ENCODE measurements at regions not wholly inside any gene's neighbourhood (a gene's known extent, or its start where the extent isn't known, plus 50 kb on each side); places are given as distances from the start of the nearest gene placed in this dataset.

GRCh38 chr9:81532251-81532650 lies 157.1 kb downstream of the TLE1 start:
- ChIA-PET POLR2A (no interaction called here), CTCF (interaction anchor here (3.7 kb wide), 1 partner anchor 9 kb away, joined by 21 read pairs; no protein-coding TSS in a partner anchor)
- H3K4me3 ChIP-seq (ENCODE audit: low read depth, low read length), result no peak overlapping the region
- TF ChIP-seq, protein P1, sequence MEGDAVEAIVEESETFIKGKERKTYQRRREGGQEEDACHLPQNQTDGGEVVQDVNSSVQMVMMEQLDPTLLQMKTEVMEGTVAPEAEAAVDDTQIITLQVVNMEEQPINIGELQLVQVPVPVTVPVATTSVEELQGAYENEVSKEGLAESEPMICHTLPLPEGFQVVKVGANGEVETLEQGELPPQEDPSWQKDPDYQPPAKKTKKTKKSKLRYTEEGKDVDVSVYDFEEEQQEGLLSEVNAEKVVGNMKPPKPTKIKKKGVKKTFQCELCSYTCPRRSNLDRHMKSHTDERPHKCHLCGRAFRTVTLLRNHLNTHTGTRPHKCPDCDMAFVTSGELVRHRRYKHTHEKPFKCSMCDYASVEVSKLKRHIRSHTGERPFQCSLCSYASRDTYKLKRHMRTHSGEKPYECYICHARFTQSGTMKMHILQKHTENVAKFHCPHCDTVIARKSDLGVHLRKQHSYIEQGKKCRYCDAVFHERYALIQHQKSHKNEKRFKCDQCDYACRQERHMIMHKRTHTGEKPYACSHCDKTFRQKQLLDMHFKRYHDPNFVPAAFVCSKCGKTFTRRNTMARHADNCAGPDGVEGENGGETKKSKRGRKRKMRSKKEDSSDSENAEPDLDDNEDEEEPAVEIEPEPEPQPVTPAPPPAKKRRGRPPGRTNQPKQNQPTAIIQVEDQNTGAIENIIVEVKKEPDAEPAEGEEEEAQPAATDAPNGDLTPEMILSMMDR (IDR thresholded peaks at IDR 0.05; ENCODE audit: insufficient read depth, low read length, missing control alignments), result no peak
- no peak for DNase-seq (ENCODE audit: low read depth, low spot score)

- ChIA-PET CTCF (interaction anchor here (0.6 to 3.7 kb wide), 3 partner anchors 8 to 37 kb away, joined by 4 to 21 read pairs (median 4); no protein-coding TSS in a partner anchor), POLR2A (interaction anchor here (0.6 kb wide), 1 partner anchor 1796 kb away, joined by 3 read pairs; no protein-coding TSS in a partner anchor)
- H3K4me3 ChIP-seq (ENCODE audit: low read depth, low read length), result no peak overlapping the region
- DNase-seq (ENCODE audit: low read depth, low spot score), result no peak
- TF ChIP-seq, protein P1 (IDR thresholded peaks at IDR 0.05; ENCODE audit: insufficient read depth, low read length, missing control alignments), result no peak
Observed at GRCh38 chr9:81531511-81531910, 157.8 kb downstream of the TLE1 start.

- no peak overlapping the region for H3K4me3 ChIP-seq (ENCODE audit: low read depth, low read length)
- ChIA-PET CTCF (interaction anchor here (1.1 to 3.7 kb wide), 4 partner anchors 7 to 1076 kb away, joined by 3 to 21 read pairs (median 4); no protein-coding TSS in a partner anchor), POLR2A (no interaction called here)
- no peak for DNase-seq (ENCODE audit: low read depth, low spot score)
- TF ChIP-seq, protein P1 (IDR thresholded peaks at IDR 0.05; ENCODE audit: insufficient read depth, low read length, missing control alignments), result no peak
Observed at GRCh38 chr9:81530846-81531245, 158.5 kb downstream of the TLE1 start.

GRCh38 chr9:81530310-81530810 lies 159.0 kb downstream of the TLE1 start:
- TF ChIP-seq, protein P1 (IDR thresholded peaks at IDR 0.05; ENCODE audit: insufficient read depth, low read length, missing control alignments), result no peak
- DNase-seq (ENCODE audit: low read depth, low spot score), result no peak
- CTCF ChIA-PET, result interaction anchor here (1.1 to 1.7 kb wide), 3 partner anchors 10 to 1076 kb away, joined by 3 to 5 read pairs (median 4); no protein-coding TSS in a partner anchor
- no peak overlapping the region for H3K4me3 ChIP-seq (ENCODE audit: low read depth, low read length)
- POLR2A ChIA-PET, result no interaction called here

- CTCF ChIA-PET, result interaction anchor here (1.7 to 2.6 kb wide), 2 partner anchors 8 to 1077 kb away, joined by 5 to 8 read pairs; no protein-coding TSS in a partner anchor
- TF ChIP-seq, protein P1 (IDR thresholded peaks at IDR 0.05; ENCODE audit: insufficient read depth, low read length, missing control alignments), result no peak
- DNase-seq (ENCODE audit: low read depth, low spot score), result no peak
- POLR2A ChIA-PET, result no interaction called here
- H3K4me3 ChIP-seq (ENCODE audit: low read depth, low read length), result no peak overlapping the region
Observed at GRCh38 chr9:81529556-81530193, 159.7 kb downstream of the TLE1 start.

GRCh38 chr9:81526587-81526986 lies 162.8 kb downstream of the TLE1 start:
- DNase-seq (ENCODE audit: low read depth, low spot score), result peak; percentile 36
- ChIA-PET POLR2A (no interaction called here), CTCF (interaction anchor here (0.9 to 1.0 kb wide), 2 partner anchors 159 to 1079 kb away, joined by 3 read pairs; no protein-coding TSS in a partner anchor)
- no peak overlapping the region for H3K4me3 ChIP-seq (ENCODE audit: low read depth, low read length)
- TF ChIP-seq, protein P1 (IDR thresholded peaks at IDR 0.05; ENCODE audit: insufficient read depth, low read length, missing control alignments), result no peak
